ENCODE measurements at regions not wholly inside any gene's neighbourhood (a gene's known extent, or its start where the extent isn't known, plus 50 kb on each side); places are given as distances from the start of the nearest gene placed in this dataset.
"Not testable (repeated sequence)": the region's sequence is repeated elsewhere in the genome, so short reads cannot be mapped to it uniquely, and the experiment has no call there.

GRCh38 chr9:7456793-7457530 is 342.6 kb downstream of the DMAC1 start:
- no peak for FAIRE-seq

DNA sequence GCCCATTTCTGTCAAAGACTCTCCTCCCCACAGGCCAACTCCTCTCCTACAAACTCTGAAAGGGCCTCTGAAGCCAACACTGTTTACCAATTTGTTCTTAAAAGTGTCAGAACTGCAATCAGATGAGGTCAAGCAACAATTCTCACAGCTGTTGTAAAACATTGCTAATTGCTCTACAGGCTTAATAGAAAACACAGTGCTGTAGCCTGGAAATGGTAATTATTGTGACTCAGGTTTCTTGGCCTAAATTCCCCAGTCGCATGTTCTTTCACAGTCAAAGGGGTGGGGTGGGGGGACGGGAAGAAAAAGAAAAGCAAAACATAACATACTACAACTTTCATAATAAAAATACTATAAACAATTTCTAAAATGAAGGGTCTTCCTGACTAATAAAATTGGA is 343.2 kb downstream of the DMAC1 start:
- FAIRE-seq: no peak

DNA sequence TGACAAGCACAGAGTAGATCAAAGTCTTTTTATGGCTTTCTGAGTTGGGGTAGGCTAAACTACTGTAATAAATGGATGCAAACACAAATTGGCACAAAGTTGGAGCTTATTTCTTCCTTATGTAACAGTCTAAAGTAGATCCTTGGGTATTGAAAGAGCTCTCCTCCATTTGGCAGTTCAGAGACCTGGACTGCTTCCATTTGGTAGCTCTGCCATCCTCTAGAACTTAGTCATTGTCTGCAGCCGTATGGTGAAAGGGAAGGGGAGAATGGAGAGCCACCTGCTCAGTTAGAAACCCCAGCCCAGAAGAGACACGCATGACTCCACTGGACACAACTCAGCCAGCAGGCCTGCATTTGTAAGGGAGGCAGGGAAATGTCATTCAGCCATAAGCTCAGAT is 345.0 kb downstream of the DMAC1 start:
- FAIRE-seq: no peak

GRCh38 chr9:7452378-7452777 is 347.2 kb downstream of the DMAC1 start:
- no peak for FAIRE-seq

DNA sequence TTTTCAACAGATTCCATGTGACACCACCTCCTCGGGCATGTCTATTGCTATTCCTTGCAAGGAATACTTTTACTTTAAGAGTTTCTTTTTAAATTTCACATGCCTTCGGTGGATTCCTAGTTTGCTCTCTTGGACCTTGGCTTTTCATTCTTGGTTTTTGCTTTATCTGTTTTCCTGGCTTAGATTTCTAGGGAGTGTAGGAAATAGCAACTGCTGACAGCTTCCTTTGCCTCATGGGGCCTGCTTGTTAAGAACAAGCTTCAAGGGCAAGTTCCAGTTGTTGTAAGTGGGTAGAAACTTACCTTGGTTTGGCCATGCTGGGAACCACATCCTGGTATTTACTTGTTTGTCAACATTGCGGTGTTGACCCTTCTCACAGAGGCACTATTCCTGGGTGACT is 348.5 kb downstream of the DMAC1 start:
- no peak for FAIRE-seq

- no peak for FAIRE-seq
Measured at GRCh38 chr9:7443541-7443940, 356.0 kb downstream of the DMAC1 start.

DNA sequence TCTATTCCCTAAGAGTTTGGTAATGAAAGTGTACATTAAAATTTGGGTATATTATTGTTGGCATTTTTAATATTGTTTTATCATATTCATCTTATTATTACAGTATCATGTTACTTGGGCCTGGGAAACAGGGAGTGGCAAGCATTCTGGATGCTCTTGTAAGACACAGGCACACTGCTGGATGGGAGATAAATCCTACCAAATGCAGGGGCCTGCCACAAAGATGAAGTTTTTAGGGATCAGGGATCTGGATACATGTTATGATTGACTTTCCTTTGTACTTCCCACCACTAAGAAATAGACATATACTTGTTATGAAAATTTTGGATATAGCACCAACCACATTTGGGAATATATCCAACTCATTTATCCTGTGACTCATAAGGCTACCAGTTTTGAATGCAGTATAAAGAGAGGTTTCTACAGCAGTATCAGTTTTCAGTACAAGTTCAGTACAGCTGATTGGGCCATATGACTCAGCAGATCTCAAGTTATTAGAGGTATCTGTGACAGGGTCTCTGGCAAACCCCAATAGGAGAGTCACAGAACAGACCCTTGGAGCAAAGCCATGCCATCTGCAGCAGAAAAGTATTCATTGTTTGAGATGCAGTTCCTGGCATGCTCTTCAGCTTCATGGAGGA is 360.1 kb downstream of the DMAC1 start:
- FAIRE-seq: no peak

DNA sequence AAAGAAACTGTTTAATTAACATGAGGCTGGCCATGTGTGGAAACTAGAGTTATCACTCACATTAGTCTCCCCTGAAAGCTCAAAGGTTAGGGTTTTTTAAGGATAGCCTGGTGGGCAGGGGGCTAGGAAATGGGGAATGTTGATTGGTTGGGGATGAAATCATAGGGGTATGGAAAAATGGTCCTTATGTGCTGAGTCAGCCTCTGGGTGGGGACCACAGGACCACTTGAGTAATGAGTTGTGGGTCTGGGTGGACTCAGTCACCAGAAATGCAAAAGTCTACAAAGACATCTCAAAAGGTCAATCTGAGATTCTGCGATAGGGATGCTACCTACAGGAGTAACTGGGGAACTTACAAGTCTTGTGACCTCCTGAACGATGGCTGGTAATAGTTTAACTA is 362.8 kb downstream of the DMAC1 start:
- no peak for FAIRE-seq

DNA sequence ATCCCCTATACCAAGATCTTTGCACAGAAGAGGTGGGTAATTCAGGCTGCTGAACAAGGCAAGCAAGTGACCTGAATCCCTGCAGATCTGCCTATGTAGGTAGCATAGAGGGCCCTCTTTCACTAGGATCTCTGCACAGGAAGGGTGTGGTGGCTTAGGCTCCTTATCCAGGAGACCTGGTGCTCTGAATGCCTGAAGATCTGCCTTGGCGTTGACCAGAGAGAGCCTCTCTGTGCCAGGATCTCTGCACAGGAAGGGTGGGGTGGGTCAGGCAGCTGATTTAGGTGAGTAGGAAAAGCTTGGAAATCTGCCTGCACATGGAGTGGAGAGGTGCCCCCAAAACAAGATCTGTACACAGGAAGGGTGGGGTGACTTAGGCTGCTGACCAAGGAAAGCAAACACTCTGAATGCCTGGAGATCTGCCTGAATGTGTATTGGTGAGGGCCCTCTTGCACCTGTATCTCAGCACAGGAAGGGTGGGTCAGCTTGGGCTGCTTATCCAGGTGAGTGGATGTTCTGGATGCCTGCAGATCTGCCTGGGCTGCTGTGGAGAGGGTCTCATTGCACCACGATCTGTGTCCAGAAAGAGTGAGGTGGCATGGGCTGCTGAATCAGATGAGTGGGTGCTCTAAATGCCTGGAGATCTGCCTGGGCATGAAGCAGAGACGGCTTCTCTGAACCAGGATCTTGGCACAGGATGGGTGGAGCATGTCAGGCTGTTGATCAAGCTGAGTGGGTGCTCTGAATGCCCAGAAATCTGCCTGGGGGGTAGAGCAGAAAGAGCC is 365.9 kb downstream of the DMAC1 start:
- FAIRE-seq: no peak

GRCh38 chr9:7432989-7433388 is 366.6 kb downstream of the DMAC1 start:
- FAIRE-seq: no peak

DNA sequence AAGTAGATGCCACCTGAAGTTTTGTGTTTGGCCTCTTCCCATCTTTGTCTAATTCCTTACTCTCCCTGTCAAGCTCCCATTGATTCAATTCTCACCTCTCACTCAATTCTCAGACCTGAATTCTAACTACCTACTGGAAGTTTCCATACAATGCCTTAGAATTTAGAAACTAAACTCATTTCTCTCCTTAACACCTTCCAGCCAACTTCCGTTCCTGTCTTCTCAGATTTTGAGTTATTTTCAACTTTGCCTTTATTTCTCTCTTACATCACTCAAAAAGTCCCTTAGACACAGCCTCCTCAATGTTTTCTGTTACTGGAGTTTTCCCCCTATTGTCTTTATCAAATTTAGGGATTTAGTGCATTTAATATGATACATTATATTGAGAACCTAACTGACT is 382.2 kb downstream of the DMAC1 start:
- FAIRE-seq: not testable (repeated sequence)

- FAIRE-seq: no peak
Measured at GRCh38 chr9:7415836-7416235, 383.7 kb downstream of the DMAC1 start.

- FAIRE-seq: no peak
Measured at GRCh38 chr9:7408845-7409244, 390.7 kb downstream of the DMAC1 start.

GRCh38 chr9:7407246-7407645 is 392.3 kb downstream of the DMAC1 start:
- no peak for FAIRE-seq

DNA sequence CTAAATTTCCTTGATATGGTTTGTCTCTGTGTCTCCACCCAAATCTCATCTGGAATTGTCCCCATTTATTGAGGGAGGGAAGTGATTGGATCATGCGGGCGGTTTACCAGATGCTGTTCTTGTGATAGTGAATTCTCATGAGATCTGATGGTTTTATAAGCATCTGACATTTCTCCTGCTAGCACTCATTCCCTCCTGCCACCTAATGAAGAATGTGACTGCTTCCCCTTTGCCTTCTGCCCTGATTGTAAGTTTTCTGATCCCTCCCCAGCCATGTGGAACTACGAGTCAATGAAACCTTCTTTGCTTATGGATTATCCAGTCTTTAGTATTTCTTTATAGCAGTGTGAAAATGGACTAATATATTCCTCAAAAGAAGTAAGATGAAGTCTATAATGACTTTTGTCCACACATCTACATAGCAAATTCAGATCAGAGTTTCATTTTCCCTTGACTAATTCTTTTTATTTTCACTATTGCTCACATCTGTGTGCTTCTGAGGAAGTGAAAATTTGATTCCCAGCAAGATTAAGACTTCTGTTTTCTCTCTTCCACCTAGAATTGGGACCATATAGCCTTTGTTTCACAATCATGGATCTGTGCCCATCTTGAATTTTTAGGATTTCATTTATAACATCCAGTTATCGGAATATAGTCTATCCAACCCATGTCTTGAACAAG is 393.5 kb downstream of the DMAC1 start:
- no peak for FAIRE-seq

DNA sequence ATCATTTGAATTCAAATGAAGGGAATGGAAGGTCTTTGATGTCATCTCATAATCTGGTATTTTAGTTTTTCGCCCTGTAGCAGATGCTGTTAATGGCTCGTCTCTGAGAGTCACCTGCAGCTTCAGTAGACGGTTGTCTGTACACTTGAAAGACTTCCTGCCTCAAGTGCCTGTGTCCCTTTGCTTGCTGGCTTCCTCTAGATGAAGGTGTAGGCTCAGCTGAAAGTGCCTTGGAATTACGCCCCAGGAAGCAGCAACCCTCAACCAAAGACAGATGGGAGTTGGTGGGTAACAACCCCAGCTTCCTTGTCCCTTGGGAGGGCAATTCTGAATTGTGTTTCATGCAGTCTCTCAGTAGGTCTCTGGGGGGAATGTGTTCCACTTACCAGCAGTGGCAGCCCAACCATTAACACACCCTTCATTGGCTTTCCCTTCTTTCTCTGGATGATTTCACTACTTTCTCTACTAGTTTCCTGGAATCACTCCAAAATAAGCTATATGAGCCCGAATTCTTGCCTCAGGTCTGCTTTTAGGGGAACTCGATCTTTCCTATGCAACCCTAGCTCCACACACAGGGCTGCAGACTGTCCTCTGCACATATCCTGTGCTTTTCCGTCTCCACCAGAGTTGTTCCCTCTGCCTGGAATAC is 395.6 kb downstream of the DMAC1 start:
- no peak for FAIRE-seq

- FAIRE-seq: no peak
Measured at GRCh38 chr9:7403028-7403389, 396.6 kb downstream of the DMAC1 start.

DNA sequence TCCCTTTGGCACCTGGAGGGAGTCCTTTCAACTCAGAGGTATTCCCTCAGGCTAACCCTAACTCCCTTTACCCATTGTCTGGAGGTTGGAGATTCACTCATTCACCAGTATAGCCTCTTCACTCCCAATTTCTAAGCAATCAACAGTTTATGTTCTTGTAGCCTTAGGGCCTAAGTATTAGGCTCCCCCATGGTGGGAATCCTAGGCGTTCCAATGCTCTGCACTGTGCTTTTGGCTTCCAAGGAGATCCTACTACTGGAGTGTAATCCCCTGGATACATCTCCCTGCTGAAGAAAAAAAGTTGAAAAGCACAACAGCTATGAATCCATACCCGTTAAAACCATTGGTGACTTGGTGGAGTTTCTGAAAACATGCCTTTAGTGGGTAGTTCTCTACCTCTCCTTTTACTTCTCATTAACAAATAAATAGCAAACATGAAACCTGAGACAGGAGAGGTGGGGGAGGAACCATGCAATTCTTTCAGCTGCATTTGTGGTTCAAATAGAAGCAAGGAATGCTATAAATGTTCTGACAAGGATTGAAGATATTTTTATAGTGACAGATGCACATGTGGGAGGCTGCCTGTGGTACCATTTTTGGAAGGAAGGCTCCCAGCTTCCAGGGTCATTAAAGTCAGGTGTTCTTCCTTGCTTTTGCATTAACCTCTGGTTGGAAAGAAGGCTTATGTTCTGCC is 397.1 kb downstream of the DMAC1 start:
- no peak for FAIRE-seq

- no peak for FAIRE-seq
Measured at GRCh38 chr9:7401116-7401515, 398.5 kb downstream of the DMAC1 start.

GRCh38 chr9:7394002-7394774 is 405.4 kb downstream of the DMAC1 start:
- FAIRE-seq: peak; percentile 28

- no peak for FAIRE-seq
Measured at GRCh38 chr9:7392148-7392547, 407.4 kb downstream of the DMAC1 start.

GRCh38 chr9:7388755-7389154 is 410.8 kb downstream of the DMAC1 start:
- no peak for FAIRE-seq

Data from G401.6 (cell line).